GM23338 (cell line): ENCODE measurements at regions not wholly inside any gene's neighbourhood (a gene's known extent, or its start where the extent isn't known, plus 50 kb on each side); places are given as distances from the start of the nearest gene placed in this dataset.

Source experiments
- ATAC-seq: fragments of 200-7000 bp; cut with Tn5 transposase; 3 replicates; pipeline ENCODE4 v1.9.1; 2020
- DNase-seq: peaks from one replicate; pipeline ENCODE4 v3.0.0-alpha.2; 2015; ENCODE audit warnings: low spot score
- H2AFZ ChIP-seq: fragments of 200-600 bp; sonication (generic); 2 replicates; pipeline ENCODE4 v1.8.0; 2016; ENCODE audit warnings: antibody characterized with exemption, mild to moderate bottlenecking, moderate library complexity
- H3F3A ChIP-seq: fragments of 200-600 bp; sonication (generic); replicated peaks from 2 replicates; pipeline ENCODE4 v1.8.0; 2017; ENCODE audit warnings: antibody characterized with exemption, mixed run types, low read depth
- H3K27ac ChIP-seq: fragments of 200-600 bp; sonication (generic); 2 replicates; pipeline ENCODE4 v1.6.1; 2016; ENCODE audit warnings: low read depth
- H3K27me3 ChIP-seq: fragments of 200-600 bp; sonication (generic); 2 replicates; pipeline ENCODE4 v1.8.0; 2016; ENCODE audit warnings: mild to moderate bottlenecking, mixed run types, moderate library complexity; ENCODE audit not compliant: insufficient read depth
- H3K36me3 ChIP-seq: fragments of 200-600 bp; sonication (generic); 2 replicates; pipeline ENCODE4 v1.8.0; 2016; ENCODE audit warnings: mild to moderate bottlenecking; ENCODE audit not compliant: insufficient read depth
- H3K4me1 ChIP-seq: fragments of 200-600 bp; sonication (generic); 2 replicates; pipeline ENCODE4 v1.8.0; 2016; ENCODE audit warnings: mild to moderate bottlenecking, moderate library complexity; ENCODE audit not compliant: insufficient read depth
- H3K4me2 ChIP-seq: fragments of 200-600 bp; sonication (generic); 2 replicates; pipeline ENCODE4 v1.7.1; 2017; ENCODE audit warnings: mixed run types
- H3K4me3 ChIP-seq: fragments of 200-600 bp; sonication (generic); 2 replicates; pipeline ENCODE4 v1.6.1; 2016; ENCODE audit warnings: mixed run types
- H3K79me2 ChIP-seq: fragments of 200-600 bp; sonication (generic); replicated peaks from 2 replicates; pipeline ENCODE4 v1.8.0; 2017; ENCODE audit warnings: mild to moderate bottlenecking; ENCODE audit not compliant: insufficient read depth
- H3K9me2 ChIP-seq: fragments of 200-600 bp; sonication (generic); 2 replicates; pipeline ENCODE4 v1.8.0; 2017; ENCODE audit not compliant: insufficient read depth
- H4K20me1 ChIP-seq: fragments of 200-600 bp; sonication (generic); replicated peaks from 2 replicates; pipeline ENCODE4 v1.8.0; 2017; ENCODE audit warnings: mild to moderate bottlenecking; ENCODE audit not compliant: insufficient read depth
- H3K27ac Mint-ChIP-seq: 2 replicates; pipeline ENCODE4 v1.8.0; 2020; ENCODE audit warnings: inconsistent platforms, mild to moderate bottlenecking, moderate library complexity, mixed read lengths
- H3K27me3 Mint-ChIP-seq: 3 replicates; pipeline ENCODE4 v1.8.0; 2022; ENCODE audit warnings: low read depth, mild to moderate bottlenecking, moderate library complexity, mixed read lengths, inconsistent platforms; ENCODE audit not compliant: insufficient read depth, poor library complexity
- H3K36me3 Mint-ChIP-seq: 3 replicates; pipeline ENCODE4 v1.8.0; 2021; ENCODE audit warnings: low read depth, mild to moderate bottlenecking, inconsistent platforms, moderate library complexity, mixed read lengths
- H3K4me1 Mint-ChIP-seq: 3 replicates; pipeline ENCODE4 v1.8.0; 2020; ENCODE audit warnings: mild to moderate bottlenecking, inconsistent platforms, mixed read lengths
- H3K4me3 Mint-ChIP-seq: 3 replicates; pipeline ENCODE4 v1.8.0; 2021; ENCODE audit warnings: moderate library complexity, mild to moderate bottlenecking, inconsistent platforms, mixed read lengths
- H3K9me3 Mint-ChIP-seq: 3 replicates; pipeline ENCODE4 v1.8.0; 2020; ENCODE audit warnings: moderate library complexity, mild to moderate bottlenecking, inconsistent platforms, mixed read lengths
- CREB1 ChIP-seq: fragments of 250-450 bp; sonication (Bioruptor Pico); IDR thresholded peaks from 2 replicates; pipeline ENCODE4 v1.5.0; 2020; ENCODE audit warnings: low read depth, mild to moderate bottlenecking, moderate library complexity
- CTCF ChIP-seq, 2 experiments: fragments of 200-600 bp in 1 of 2; sonication (generic) in 1 of 2; conservative IDR thresholded peaks; 2 replicates each; pipeline versions ENCODE4 v1.5.1 to v1.6.1; 2016 to 2017; ENCODE audit warnings: antibody characterized with exemption in 2 of 2, low read depth in 2 of 2, mild to moderate bottlenecking in 2 of 2, moderate library complexity in 1 of 2
- EZH2 ChIP-seq: fragments of 200-600 bp; sonication (generic); IDR thresholded peaks from one replicate; pipeline ENCODE4 v1.8.0; 2017; ENCODE audit warnings: antibody characterized with exemption, mild to moderate bottlenecking, low read depth; ENCODE audit not compliant: unreplicated experiment
- EZH2phosphoT487 ChIP-seq: fragments of 200-600 bp; sonication (generic); IDR thresholded peaks from one replicate; pipeline ENCODE4 v1.8.1; 2018; ENCODE audit warnings: antibody characterized with exemption; ENCODE audit not compliant: unreplicated experiment
- JUNB ChIP-seq: IDR thresholded peaks from one replicate; pipeline ENCODE4 v1.6.1; 2016; ENCODE audit warnings: antibody characterized with exemption; ENCODE audit not compliant: unreplicated experiment
- NANOG ChIP-seq: IDR thresholded peaks from 2 replicates; pipeline ENCODE4 v1.6.1; 2016; ENCODE audit warnings: antibody characterized with exemption, borderline replicate concordance
- POLR2AphosphoS5 ChIP-seq: IDR thresholded peaks from 2 replicates; pipeline ENCODE4 v1.6.1; 2016; ENCODE audit warnings: antibody characterized with exemption, low read depth
- ZNF114 ChIP-seq: fragments of 250-450 bp; sonication (Bioruptor Pico); IDR thresholded peaks from 2 replicates; pipeline ENCODE4 v1.5.0; 2020; ENCODE audit warnings: mild to moderate bottlenecking, moderate library complexity
- TF ChIP-seq, protein P1 (sequence below): IDR thresholded peaks from 2 replicates; pipeline ENCODE4 v1.6.1; 2016; ENCODE audit warnings: antibody characterized with exemption

GRCh38 chr20:6616421-6616820 lies 151.1 kb upstream of the BMP2 start (continued):
- TF ChIP-seq CTCF (conservative IDR thresholded peaks at IDR 0.05; ENCODE audit: low read depth in 2 of 2) (no peak), CREB1 (CRISPR knock-in tag) (no peak), NANOG (no peak), JUNB (no peak), EZH2phosphoT487 (no peak), POLR2AphosphoS5 (no peak), ZNF114 (CRISPR knock-in tag) (no peak)

- H3K27ac ChIP-seq: no peak overlapping the region
- H3K4me2 ChIP-seq: no peak overlapping the region
- H3K9me2 ChIP-seq: peaks cover 21% of the 10 kb centered on the region
- Mint-ChIP-seq H3K4me3 (no peak overlapping the region), H3K27me3 (no peaks in the 10 kb centered on the region), H3K4me1 (no peaks in the 10 kb centered on the region), H3K9me3 (no peaks in the 10 kb centered on the region), H3K27ac (no peak overlapping the region), H3K36me3 (no peaks in the 10 kb centered on the region)
- no peak overlapping the region for H3K4me3 ChIP-seq
- no peaks in the 10 kb centered on the region for H4K20me1 ChIP-seq
- no peaks in the 10 kb centered on the region for H3F3A ChIP-seq
- H3K36me3 ChIP-seq: no peaks in the 10 kb centered on the region
- ATAC-seq: no peak
- H2AFZ ChIP-seq: no peak overlapping the region
- DNase-seq: no peak
- no peaks in the 10 kb centered on the region for H3K27me3 ChIP-seq
- H3K79me2 ChIP-seq: no peaks in the 10 kb centered on the region
- TF ChIP-seq CTCF (conservative IDR thresholded peaks at IDR 0.05; ENCODE audit: low read depth in 2 of 2): no peak
- no peak for TF ChIP-seq NANOG
- TF ChIP-seq EZH2: no peak
- no peak for TF ChIP-seq JUNB
- TF ChIP-seq, protein P1, sequence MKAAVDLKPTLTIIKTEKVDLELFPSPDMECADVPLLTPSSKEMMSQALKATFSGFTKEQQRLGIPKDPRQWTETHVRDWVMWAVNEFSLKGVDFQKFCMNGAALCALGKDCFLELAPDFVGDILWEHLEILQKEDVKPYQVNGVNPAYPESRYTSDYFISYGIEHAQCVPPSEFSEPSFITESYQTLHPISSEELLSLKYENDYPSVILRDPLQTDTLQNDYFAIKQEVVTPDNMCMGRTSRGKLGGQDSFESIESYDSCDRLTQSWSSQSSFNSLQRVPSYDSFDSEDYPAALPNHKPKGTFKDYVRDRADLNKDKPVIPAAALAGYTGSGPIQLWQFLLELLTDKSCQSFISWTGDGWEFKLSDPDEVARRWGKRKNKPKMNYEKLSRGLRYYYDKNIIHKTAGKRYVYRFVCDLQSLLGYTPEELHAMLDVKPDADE: no peak
- H3K4me1 ChIP-seq: no peaks in the 10 kb centered on the region
Observed at GRCh38 chr20:6614836-6615235, 152.7 kb upstream of the BMP2 start.
